IMR-90 (cell line): ENCODE measurements at regions not wholly inside any gene's neighbourhood (a gene's known extent, or its start where the extent isn't known, plus 50 kb on each side); places are given as distances from the start of the nearest gene placed in this dataset.

Experiments used
- ATAC-seq: fragments of 200-7000 bp; cut with Tn5 transposase; 2 replicates; pipeline ENCODE4 v1.9.1; 2020; ENCODE audit warnings: low read depth, mild to moderate bottlenecking, moderate library complexity
- BruUV-seq: library from RNA; stranded (reverse); fragments of 400-500 nt; replicated peaks from 2 replicates; lab custom pipeline; 2021; lab: Mats Ljungman, UMichigan
- CTCF ChIA-PET: fragments of 300-600 bp; formaldehyde crosslinking; extraction: SDS; loops from one replicate; lab custom pipeline; 2021; ENCODE audit warnings: antibody characterized with exemption; lab: Yijun Ruan, JAX
- POLR2A ChIA-PET: fragments of 300-600 bp; sonication (Branson Sonifier 250); formaldehyde crosslinking; loops from one replicate; lab custom pipeline; 2022; ENCODE audit warnings: antibody characterized with exemption; ENCODE audit not compliant: unreplicated experiment; lab: Charles Lee
- DNase-seq: peaks from one replicate; pipeline ENCODE4 v3.0.0; 2013
- H2AFZ ChIP-seq: replicated peaks from 2 replicates; pipeline ENCODE3; 2013; ENCODE audit warnings: low read length, mild to moderate bottlenecking; ENCODE audit not compliant: poor library complexity
- H2AK5ac ChIP-seq: 2 replicates; pipeline ENCODE4 v1.6.1; 2013; ENCODE audit warnings: low read depth, low read length, inconsistent platforms
- H2AK9ac ChIP-seq: replicated peaks from 2 replicates; pipeline ENCODE3; 2013; ENCODE audit warnings: mild to moderate bottlenecking, low read depth, low read length, moderate library complexity; ENCODE audit not compliant: poor library complexity
- H2BK120ac ChIP-seq: 2 replicates; pipeline ENCODE4 v1.6.1; 2013; ENCODE audit warnings: low read depth, low read length, inconsistent platforms
- H2BK15ac ChIP-seq: 3 replicates; pipeline ENCODE4 v1.6.1; 2013; ENCODE audit warnings: low read depth, low read length, inconsistent platforms
- H2BK20ac ChIP-seq: 2 replicates; pipeline ENCODE4 v1.6.1; 2013; ENCODE audit warnings: low read depth, mild to moderate bottlenecking, inconsistent platforms, low read length, moderate library complexity
- H2BK5ac ChIP-seq: 2 replicates; pipeline ENCODE4 v1.6.1; 2013; ENCODE audit warnings: mild to moderate bottlenecking, low read depth, low read length, inconsistent platforms; ENCODE audit not compliant: poor library complexity, severe bottlenecking
- H3K14ac ChIP-seq: replicated peaks from 2 replicates; pipeline ENCODE4 v1.6.1; 2013; ENCODE audit warnings: low read depth, low read length, inconsistent platforms
- H3K18ac ChIP-seq: 2 replicates; pipeline ENCODE4 v1.6.1; 2013; ENCODE audit warnings: low read depth, low read length, control low read depth
- H3K23ac ChIP-seq: 2 replicates; pipeline ENCODE4 v1.6.1; 2013; ENCODE audit warnings: low read depth, low read length, inconsistent platforms
- H3K27ac ChIP-seq: 2 replicates; pipeline ENCODE4 v1.5.1; 2013; ENCODE audit warnings: mild to moderate bottlenecking, control low read depth, low read length; ENCODE audit not compliant: insufficient read depth
- H3K27me3 ChIP-seq: 2 replicates; pipeline ENCODE4 v1.6.1; 2013; ENCODE audit warnings: low read length; ENCODE audit not compliant: control insufficient read depth, insufficient read depth
- H3K36me3 ChIP-seq: 2 replicates; pipeline ENCODE4 v1.6.1; 2013; ENCODE audit warnings: low read length, mixed read lengths; ENCODE audit not compliant: control insufficient read depth, insufficient read depth
- H3K4ac ChIP-seq: 2 replicates; pipeline ENCODE4 v1.6.1; 2013; ENCODE audit warnings: low read depth, low read length, inconsistent platforms
- H3K4me1 ChIP-seq: 2 replicates; pipeline ENCODE4 v1.6.1; 2013; ENCODE audit warnings: low read length, mixed read lengths; ENCODE audit not compliant: control insufficient read depth, insufficient read depth
- H3K4me2 ChIP-seq: 2 replicates; pipeline ENCODE4 v1.6.1; 2013; ENCODE audit warnings: low read depth, mild to moderate bottlenecking, control low read depth, low read length, moderate library complexity
- H3K4me3 ChIP-seq: 2 replicates; pipeline ENCODE4 v1.5.1; 2013; ENCODE audit warnings: low read depth, mild to moderate bottlenecking, control low read depth, low read length, moderate library complexity; ENCODE audit not compliant: insufficient read depth
- H3K56ac ChIP-seq: 2 replicates; pipeline ENCODE4 v1.6.1; 2013; ENCODE audit warnings: low read length, inconsistent platforms; ENCODE audit not compliant: insufficient read depth; ENCODE audit errors: extremely low read depth
- H3K79me1 ChIP-seq, 2 experiments: 2 replicates each; pipeline ENCODE4 v1.6.1; 2013; ENCODE audit warnings: low read length in 2 of 2, inconsistent platforms in 1 of 2, low read depth in 1 of 2
- H3K9ac ChIP-seq: 2 replicates; pipeline ENCODE4 v1.6.1; 2013; ENCODE audit warnings: low read depth, low read length, control low read depth
- H3K9me1 ChIP-seq: 2 replicates; pipeline ENCODE4 v1.6.1; 2013; ENCODE audit warnings: low read length, inconsistent platforms; ENCODE audit not compliant: insufficient read depth
- H3K9me3 ChIP-seq: 2 replicates; pipeline ENCODE4 v1.6.1; 2013; ENCODE audit warnings: low read length; ENCODE audit not compliant: control insufficient read depth, insufficient read depth
- H4K20me1 ChIP-seq: 2 replicates; pipeline ENCODE4 v1.6.1; 2013; ENCODE audit warnings: low read length, inconsistent platforms; ENCODE audit not compliant: insufficient read depth
- H4K5ac ChIP-seq: 2 replicates; pipeline ENCODE4 v1.6.1; 2013; ENCODE audit warnings: mild to moderate bottlenecking, low read depth, low read length, control low read depth
- H4K8ac ChIP-seq, 2 experiments: 2 replicates each; pipeline ENCODE4 v1.6.1; 2013; ENCODE audit warnings: low read depth in 2 of 2, low read length in 2 of 2, control low read depth in 1 of 2, inconsistent platforms in 1 of 2
- H4K91ac ChIP-seq: 2 replicates; pipeline ENCODE4 v1.6.1; 2013; ENCODE audit warnings: low read depth, low read length, inconsistent platforms; ENCODE audit not compliant: insufficient read depth
- CHD1 ChIP-seq: IDR thresholded peaks from 2 replicates; pipeline ENCODE4 v1.6.1; 2012; ENCODE audit warnings: low read depth, low read length, improper control_type of control experiment
- CTCF ChIP-seq: conservative IDR thresholded peaks from 2 replicates; pipeline ENCODE4 v1.5.1; 2012; ENCODE audit warnings: mild to moderate bottlenecking, low read depth, low read length, improper control_type of control experiment
- ELK1 ChIP-seq: fragments of 150-350 bp; IDR thresholded peaks from 2 replicates; pipeline ENCODE4 v1.6.1; 2016; ENCODE audit warnings: low read depth, mild to moderate bottlenecking, low read length, moderate library complexity, borderline replicate concordance
- MAFK ChIP-seq: IDR thresholded peaks from 2 replicates; pipeline ENCODE4 v1.6.1; 2012; ENCODE audit warnings: low read depth, low read length, improper control_type of control experiment
- MAZ ChIP-seq: IDR thresholded peaks from 2 replicates; pipeline ENCODE4 v1.6.1; 2012; ENCODE audit warnings: low read depth, mild to moderate bottlenecking, low read length, improper control_type of control experiment, moderate library complexity, borderline replicate concordance
- RAD21 ChIP-seq: IDR thresholded peaks from 2 replicates; pipeline ENCODE4 v1.6.1; 2012; ENCODE audit warnings: low read length, improper control_type of control experiment
- RCOR1 ChIP-seq: IDR thresholded peaks from 2 replicates; pipeline ENCODE4 v1.6.1; 2012; ENCODE audit warnings: mild to moderate bottlenecking, low read length, improper control_type of control experiment; ENCODE audit not compliant: insufficient replicate concordance
- RFX5 ChIP-seq: IDR thresholded peaks from 2 replicates; pipeline ENCODE4 v1.8.0; 2012; ENCODE audit warnings: low read depth, mild to moderate bottlenecking, low read length, moderate library complexity
- SMC3 ChIP-seq: fragments of 150-350 bp; IDR thresholded peaks from 2 replicates; pipeline ENCODE4 v1.6.1; 2016; ENCODE audit warnings: low read depth, mild to moderate bottlenecking, antibody characterized with exemption, low read length, moderate library complexity
- WGBS, 2 experiments: methylation state at CpG; one replicate each; pipeline versions ENCODE4 v1.1.5 to v1.1.7; 2013; ENCODE audit warnings: missing lambda C conversion rate in 2 of 2; ENCODE audit not compliant: insufficient read length in 1 of 2; ENCODE audit errors: extremely low coverage in 2 of 2; 5-methylcytosine and 5-hydroxymethylcytosine counted together
- dilution Hi-C: fragments of 300-500 bp; cut with HindIII; formaldehyde crosslinking; loops from one replicate; pipeline ENCODE4 v1.14.3; 2018; ENCODE audit warnings: low sequenced_read_pairs; ENCODE audit not compliant: unreplicated experiment
- in situ Hi-C: fragments of 300-500 bp; cut with MboI; formaldehyde crosslinking; loops from 3 replicates; pipeline ENCODE4 v1.14.3; 2019; ENCODE audit warnings: low sequenced_read_pairs, inconsistent platforms, mixed read lengths
- intact Hi-C: fragments of 100-400 bp; cut with micrococcal nuclease; formaldehyde crosslinking; loops from 2 replicates; pipeline ENCODE4 v1.10.0; 2022
- TF ChIP-seq, protein P1 (sequence below): fragments of 150-350 bp; IDR thresholded peaks from 2 replicates; pipeline ENCODE4 v1.6.1; 2017; ENCODE audit warnings: mild to moderate bottlenecking, antibody characterized with exemption, low read length, low read depth

DNA sequence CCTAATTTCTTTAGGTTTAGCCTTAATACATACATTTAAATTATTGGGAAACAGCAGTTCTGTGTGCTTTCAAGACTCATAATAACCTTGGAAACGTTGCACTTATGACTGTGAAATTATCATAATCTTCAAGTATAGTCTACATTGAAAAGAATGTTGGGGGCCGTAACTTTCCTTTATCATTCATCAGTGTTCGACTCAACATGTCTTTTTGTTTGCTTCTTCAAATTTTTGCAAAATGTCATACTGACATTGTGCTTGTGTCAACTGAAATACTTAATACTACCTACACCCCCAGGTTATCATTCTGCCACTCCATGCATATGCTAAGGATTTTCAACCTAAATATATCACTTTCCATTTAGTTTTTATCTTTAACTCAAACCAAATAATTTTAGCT is 1562.9 kb downstream of the OLFM4 start:
- no peaks in the 10 kb centered on the region for H3K36me3 ChIP-seq
- H2AK9ac ChIP-seq, result no peak overlapping the region
- no TSS peak for BruUV-seq
- H3K9me1 ChIP-seq, result no peaks in the 10 kb centered on the region
- no peak overlapping the region for H2AFZ ChIP-seq
- no peak overlapping the region for H3K4ac ChIP-seq
- in situ Hi-C loops, result no loop called here
- ChIA-PET POLR2A (no interaction called here), CTCF (no interaction called here)
- no peak overlapping the region for H2BK20ac ChIP-seq
- H3K27ac ChIP-seq, result no peak overlapping the region
- no peak overlapping the region for H3K18ac ChIP-seq
- dilution Hi-C loops, result no loop called here
- no peak overlapping the region for H4K8ac ChIP-seq
- H3K9ac ChIP-seq, result no peak overlapping the region
- H3K4me1 ChIP-seq, result no peaks in the 10 kb centered on the region
- H3K4me3 ChIP-seq, result no peak overlapping the region
- no CpG with 5 or more reads among the region's 3 CpGs for WGBS, 2 experiments
- TF ChIP-seq, protein P1, sequence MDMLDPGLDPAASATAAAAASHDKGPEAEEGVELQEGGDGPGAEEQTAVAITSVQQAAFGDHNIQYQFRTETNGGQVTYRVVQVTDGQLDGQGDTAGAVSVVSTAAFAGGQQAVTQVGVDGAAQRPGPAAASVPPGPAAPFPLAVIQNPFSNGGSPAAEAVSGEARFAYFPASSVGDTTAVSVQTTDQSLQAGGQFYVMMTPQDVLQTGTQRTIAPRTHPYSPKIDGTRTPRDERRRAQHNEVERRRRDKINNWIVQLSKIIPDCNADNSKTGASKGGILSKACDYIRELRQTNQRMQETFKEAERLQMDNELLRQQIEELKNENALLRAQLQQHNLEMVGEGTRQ, result no peak
- TF ChIP-seq MAFK (no peak), SMC3 (no peak), CTCF (no peak), RCOR1 (no peak), MAZ (no peak), RFX5 (no peak), RAD21 (no peak), CHD1 (no peak), ELK1 (no peak)
- DNase-seq (no peak), ATAC-seq (no peak)
- H2BK5ac ChIP-seq, result no peak overlapping the region
- no peaks in the 10 kb centered on the region for H3K79me1 ChIP-seq
- H4K91ac ChIP-seq, result no peak overlapping the region
- H3K27me3 ChIP-seq, result no peaks in the 10 kb centered on the region
- H3K56ac ChIP-seq, result no peak overlapping the region
- H2BK15ac ChIP-seq, result no peak overlapping the region
- H2BK120ac ChIP-seq, result no peak overlapping the region
- intact Hi-C loops, result no loop called here
- no peak overlapping the region for H3K14ac ChIP-seq
- H3K23ac ChIP-seq, result no peak overlapping the region
- H4K20me1 ChIP-seq, result no peaks in the 10 kb centered on the region
- no peak overlapping the region for H3K4me2 ChIP-seq
- no peak overlapping the region for H2AK5ac ChIP-seq
- H3K9me3 ChIP-seq, result peaks cover 17% of the 10 kb centered on the region
- H4K5ac ChIP-seq, result no peak overlapping the region
